GM18909 (cell line): ENCODE measurements at regions not wholly inside any gene's neighbourhood (a gene's known extent, or its start where the extent isn't known, plus 50 kb on each side); places are given as distances from the start of the nearest gene placed in this dataset.

Source experiments
- ATAC-seq: cut with Tn5 transposase; IDR thresholded peaks from one replicate; pipeline ENCODE4 v1.9.1; 2021; ENCODE audit warnings: mild to moderate bottlenecking; ENCODE audit not compliant: unreplicated experiment, poor library complexity

GRCh38 chrX:15930585-15930984, 76.0 kb upstream of the AP1S2 start:
- ATAC-seq: no peak

DNA sequence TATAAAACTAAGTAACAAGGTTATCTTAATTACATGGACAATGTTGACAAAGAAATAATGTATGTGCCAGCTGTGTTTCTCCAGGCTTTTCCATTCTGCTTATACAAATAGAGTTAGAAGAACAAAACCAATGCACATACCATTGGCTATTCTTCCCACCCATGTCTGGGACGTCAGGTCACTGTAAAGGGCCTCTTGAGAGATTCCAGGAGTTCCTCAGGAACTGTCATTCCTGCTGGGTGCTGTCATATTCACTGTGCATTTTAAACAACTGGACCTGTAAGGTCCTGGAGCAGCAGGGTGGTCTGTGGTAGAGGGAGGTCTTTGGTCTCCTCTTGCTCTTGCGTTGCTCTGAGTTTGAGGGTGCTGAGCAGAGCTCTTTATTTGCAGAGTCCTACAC, 74.6 kb upstream of the AP1S2 start:
- ATAC-seq: no peak

DNA sequence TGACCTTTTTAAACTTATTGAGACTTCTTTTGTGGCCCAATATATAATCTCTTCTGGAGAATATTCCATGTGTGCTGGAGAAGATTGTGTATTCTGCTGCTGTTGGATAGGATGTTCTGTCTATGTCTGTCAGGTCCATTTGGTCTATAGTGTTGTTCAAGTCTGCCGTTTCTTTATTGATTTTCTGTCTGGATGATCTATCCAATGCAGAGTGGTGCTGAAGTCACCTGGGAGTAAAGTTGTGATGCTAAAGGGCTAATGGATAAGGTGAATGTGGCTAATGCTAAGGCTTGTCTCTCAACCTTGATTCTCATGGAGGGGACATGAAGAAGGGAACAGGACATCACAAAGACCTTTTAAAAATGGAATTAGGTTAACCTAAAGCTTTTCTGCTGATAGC, 72.0 kb upstream of the AP1S2 start:
- ATAC-seq: no peak

DNA sequence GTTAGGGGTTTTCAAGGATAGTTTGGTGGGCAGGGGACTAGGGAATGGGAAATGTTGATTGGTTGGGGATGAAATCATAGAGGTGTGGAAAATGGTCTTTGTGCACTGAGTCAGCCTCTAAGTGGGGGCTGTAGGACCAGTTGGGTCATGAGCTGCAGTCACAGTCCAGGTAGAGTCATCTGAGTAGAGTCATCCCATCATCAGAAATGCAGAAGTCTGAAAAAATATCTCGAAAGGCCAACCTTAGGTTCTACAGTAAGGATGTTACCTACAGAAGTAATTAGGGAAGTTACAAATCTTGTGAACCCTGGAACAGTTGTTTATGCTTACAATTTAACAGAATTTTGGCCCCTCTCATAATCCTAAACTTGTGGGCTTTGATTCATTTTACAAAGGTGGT, 63.4 kb upstream of the AP1S2 start:
- ATAC-seq: no peak

DNA sequence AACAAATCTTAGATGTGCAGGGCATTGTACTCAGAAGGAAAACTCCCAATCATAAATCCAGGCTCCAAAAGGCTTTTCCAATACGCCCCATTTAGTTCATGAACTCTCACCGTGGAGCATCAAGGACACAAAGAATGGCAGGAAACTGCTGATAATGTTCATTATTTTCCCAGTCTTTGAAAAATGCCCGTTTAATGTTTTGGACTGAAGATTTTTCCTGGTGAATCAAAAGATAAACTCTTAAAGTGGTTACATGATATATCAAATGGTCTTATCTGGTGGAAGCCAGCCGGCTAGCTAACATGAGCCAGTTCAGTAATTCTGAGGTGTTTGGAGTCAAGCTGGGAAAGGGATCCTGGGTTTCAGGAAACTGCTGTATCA, 62.1 kb upstream of the AP1S2 start:
- no peak for ATAC-seq

GRCh38 chrX:15915959-15916703, 61.5 kb upstream of the AP1S2 start:
- no peak for ATAC-seq

DNA sequence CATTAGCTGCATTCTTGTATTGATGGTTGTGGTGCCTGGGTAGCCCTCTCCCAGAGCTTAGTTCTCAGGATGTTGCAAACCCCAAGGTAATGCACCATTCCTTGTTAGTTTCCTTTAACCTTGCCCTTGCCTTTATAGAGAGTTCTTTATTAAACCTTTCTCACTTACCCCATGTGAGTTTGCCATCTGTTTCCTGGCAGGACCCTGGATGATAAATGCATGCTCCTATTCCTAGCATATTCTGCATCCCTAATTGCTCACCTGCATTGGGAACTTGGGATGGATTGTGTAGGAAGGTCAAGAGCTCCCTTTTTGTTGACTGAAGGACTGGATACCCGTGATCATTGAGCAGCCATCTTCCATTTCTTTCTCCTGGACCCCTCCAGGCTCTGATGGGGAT, 59.9 kb upstream of the AP1S2 start:
- ATAC-seq: no peak

GRCh38 chrX:15913146-15913545, 58.5 kb upstream of the AP1S2 start:
- no peak for ATAC-seq

DNA sequence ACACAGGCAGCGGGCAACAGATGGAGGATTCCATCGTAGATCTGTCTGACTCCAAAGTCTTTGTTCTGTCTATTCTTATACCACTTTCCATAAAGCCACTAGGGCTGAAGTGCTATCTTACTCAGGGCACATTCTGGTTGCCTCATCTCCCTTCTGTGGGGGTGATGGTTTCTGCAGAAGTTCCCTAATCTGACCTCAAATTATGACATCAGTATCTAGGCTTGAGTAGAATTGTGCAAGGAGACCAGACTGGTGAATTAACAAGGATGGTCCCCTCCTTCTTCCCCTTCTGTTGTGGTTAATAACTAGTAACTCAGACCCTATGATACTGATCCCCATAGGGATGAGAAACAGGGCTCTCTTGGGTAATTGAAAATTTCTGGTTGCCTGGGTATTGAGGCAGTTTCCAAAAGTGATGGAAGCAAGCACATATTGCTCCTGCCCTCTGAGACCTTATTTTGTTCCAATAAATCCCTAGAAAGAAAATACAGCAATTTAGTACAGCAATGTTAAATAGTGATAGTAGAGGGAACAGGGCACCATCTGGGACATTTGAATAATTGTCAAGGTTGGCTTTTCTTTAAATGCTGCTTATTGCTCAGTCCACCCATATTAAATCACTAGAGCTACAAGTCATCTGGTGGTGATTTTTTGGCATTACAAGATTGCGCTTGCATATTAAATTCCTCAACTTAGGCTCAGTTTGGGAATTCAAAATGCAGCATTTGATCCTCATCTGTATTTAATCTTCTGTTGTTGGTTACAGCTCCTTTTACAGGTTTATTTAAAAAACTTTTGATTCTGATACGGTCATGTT, 57.3 kb upstream of the AP1S2 start:
- no peak for ATAC-seq

DNA sequence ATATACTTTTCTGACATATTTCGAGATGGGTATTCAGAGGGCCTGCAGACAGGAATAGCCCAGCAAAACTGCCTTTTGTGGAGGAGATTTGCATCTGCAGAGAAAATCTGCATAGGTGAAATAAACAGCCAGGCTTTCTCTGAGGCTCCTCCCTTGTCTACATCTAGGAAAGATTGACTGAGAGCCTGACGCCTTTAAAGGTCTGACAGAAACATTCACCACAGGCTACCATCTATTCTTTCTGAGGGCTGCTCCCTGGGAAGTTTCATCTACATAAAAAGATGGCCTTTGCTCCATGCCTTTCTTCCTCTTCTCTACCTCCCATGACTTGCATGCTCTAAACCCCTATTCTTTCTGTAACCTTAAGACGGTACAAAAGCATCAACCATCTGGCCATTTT, 55.0 kb upstream of the AP1S2 start:
- no peak for ATAC-seq

DNA sequence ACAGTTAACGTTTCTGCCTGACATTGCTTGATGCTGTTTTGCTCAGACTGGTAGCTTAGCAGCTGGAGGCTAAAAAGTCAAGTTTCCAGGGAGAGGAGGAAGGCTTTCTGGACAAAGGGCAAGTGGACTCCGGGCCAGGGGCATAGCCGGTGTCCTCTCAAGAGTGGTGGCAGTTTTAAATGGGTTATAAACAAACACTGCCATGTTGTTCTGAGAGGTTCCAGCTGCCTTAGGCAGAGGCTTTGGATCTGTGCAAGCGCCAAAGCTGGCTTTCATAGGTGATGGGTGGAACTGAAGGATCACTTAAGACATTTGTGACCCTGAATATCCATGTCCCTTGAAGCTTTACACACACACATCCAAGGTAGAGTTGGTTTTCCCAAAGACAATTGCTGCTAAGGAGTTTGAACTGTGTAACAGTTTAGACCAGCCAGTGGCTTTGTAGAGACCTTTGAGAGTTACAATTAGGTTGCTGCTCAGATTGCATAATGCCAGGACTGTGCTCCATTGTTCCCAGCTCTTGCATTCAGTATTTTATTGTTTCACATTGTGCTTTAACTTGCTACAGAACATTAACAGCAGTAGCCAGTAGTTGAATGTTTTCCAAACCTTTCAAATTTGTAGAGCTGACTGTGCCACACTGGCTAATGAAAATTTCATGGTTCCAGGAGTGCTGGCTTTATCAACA, 54.1 kb upstream of the AP1S2 start:
- no peak for ATAC-seq

- ATAC-seq: no peak
Observed at GRCh38 chrX:15906041-15906943, 51.7 kb upstream of the AP1S2 start.
